GM12878 (cell line): ENCODE measurements at regions not wholly inside any gene's neighbourhood (a gene's known extent, or its start where the extent isn't known, plus 50 kb on each side); places are given as distances from the start of the nearest gene placed in this dataset.
A peak's percentile ranks its signal among the peaks of the same experiment; 100 is the strongest.

Experiments used
- ATAC-seq: fragments of 200-7000 bp; cut with Tn5 transposase; 3 replicates; pipeline ENCODE4 v1.9.1; 2020; ENCODE audit warnings: mild to moderate bottlenecking, moderate library complexity
- BruUV-seq: library from RNA; stranded (reverse); fragments of 400-500 nt; replicated peaks from 2 replicates; lab custom pipeline; 2021; lab: Mats Ljungman, UMichigan
- CTCF ChIA-PET: fragments of 300-600 bp; sonication (Branson Sonifier 250); formaldehyde crosslinking; extraction: SDS; loops from one replicate; lab custom pipeline; 2021; ENCODE audit warnings: inconsistent platforms; lab: Yijun Ruan, JAX
- POLR2A ChIA-PET: fragments of 350-600 bp; formaldehyde crosslinking; extraction: SDS; loops from one replicate; lab custom pipeline; 2021; ENCODE audit warnings: inconsistent platforms; lab: Charles Lee
- RAD21 ChIA-PET: fragments of 300-600 bp; sonication (Branson Sonifier 250); formaldehyde crosslinking; loops from one replicate; lab custom pipeline; 2023; ENCODE audit warnings: antibody characterized with exemption; ENCODE audit not compliant: unreplicated experiment; lab: Charles Lee
- SMC1A ChIA-PET: fragments of 300-600 bp; sonication (Branson Sonifier 250); formaldehyde crosslinking; loops from one replicate; lab custom pipeline; 2023; ENCODE audit not compliant: unreplicated experiment, uncharacterized antibody; lab: Charles Lee
- DNase-seq: peaks from one replicate; pipeline ENCODE4 v3.0.0-alpha.2; 2011; ENCODE audit warnings: low read depth, low spot score
- FAIRE-seq: peaks from 3 replicates; lab custom pipeline; 2011; peaks lifted over from hg19 to GRCh38; lab: Jason Lieb, UNC
- H2AFZ ChIP-seq: 2 replicates; pipeline ENCODE4 v1.6.0; 2011; ENCODE audit warnings: low read depth, low read length, control low read depth; ENCODE audit not compliant: control insufficient read depth
- H3K27ac ChIP-seq: 2 replicates; pipeline ENCODE4 v1.5.1; 2011; ENCODE audit warnings: control low read depth; ENCODE audit not compliant: control insufficient read depth, insufficient read depth
- H3K27me3 ChIP-seq, 2 experiments: replicated peaks in 1 of 2; 2 replicates each; pipeline versions ENCODE4 v1.6.0 to v1.6.1; 2011; ENCODE audit warnings: low read length in 1 of 2; ENCODE audit not compliant: control insufficient read depth in 2 of 2, insufficient read depth in 2 of 2
- H3K36me3 ChIP-seq, 2 experiments: 2 replicates each; pipeline ENCODE4 v1.5.1; 2011; ENCODE audit warnings: low read length in 1 of 2; ENCODE audit not compliant: control insufficient read depth in 2 of 2, insufficient read depth in 2 of 2
- H3K4me1 ChIP-seq: 2 replicates; pipeline ENCODE4 v1.6.1; 2011; ENCODE audit warnings: mild to moderate bottlenecking, low read length, moderate library complexity, mixed read lengths; ENCODE audit not compliant: control insufficient read depth, insufficient read depth
- H3K4me2 ChIP-seq: 2 replicates; pipeline ENCODE4 v1.6.0; 2011; ENCODE audit warnings: control low read depth; ENCODE audit not compliant: control insufficient read depth, insufficient read depth
- H3K4me3 ChIP-seq: fragments of 200-600 bp; sonication (generic); 2 replicates; pipeline ENCODE4 v1.5.1; 2016
- H3K79me2 ChIP-seq: 2 replicates; pipeline ENCODE4 v1.6.0; 2011; ENCODE audit warnings: low read length; ENCODE audit not compliant: control insufficient read depth, insufficient read depth
- H3K9ac ChIP-seq: 2 replicates; pipeline ENCODE4 v1.8.0; 2011; ENCODE audit warnings: low read length, control low read depth, mixed read lengths; ENCODE audit not compliant: control insufficient read depth, insufficient read depth
- H3K9me3 ChIP-seq: replicated peaks from 3 replicates; pipeline ENCODE4 v1.5.1; 2011; ENCODE audit warnings: mild to moderate bottlenecking, low read length; ENCODE audit not compliant: control insufficient read depth, insufficient read depth
- H4K20me1 ChIP-seq: 2 replicates; pipeline ENCODE4 v1.6.0; 2011; ENCODE audit not compliant: control insufficient read depth, insufficient read depth
- FOS ChIP-seq: IDR thresholded peaks from 3 replicates; pipeline ENCODE4 v1.6.1; 2011; ENCODE audit warnings: borderline replicate concordance; ENCODE audit not compliant: insufficient read length; ENCODE audit errors: extremely low read depth
- GABPA ChIP-seq: IDR thresholded peaks from 2 replicates; pipeline ENCODE4 v1.6.1; 2014; ENCODE audit warnings: antibody characterized with exemption, low read depth, mild to moderate bottlenecking, inconsistent platforms
- KLF5 ChIP-seq: fragments of 450-650 bp; IDR thresholded peaks from 2 replicates; pipeline ENCODE4 v1.6.1; 2014; ENCODE audit warnings: mild to moderate bottlenecking; ENCODE audit not compliant: partially characterized antibody
- SREBF1 ChIP-seq: IDR thresholded peaks from 2 replicates; pipeline ENCODE4 v1.6.1; 2012; ENCODE audit warnings: mild to moderate bottlenecking, low read length
- STAT3 ChIP-seq: IDR thresholded peaks from 2 replicates; pipeline ENCODE4 v1.6.1; 2011; ENCODE audit warnings: low read depth, low read length, improper control_type of control experiment
- ZNF217 ChIP-seq: fragments of 450-650 bp; IDR thresholded peaks from 2 replicates; pipeline ENCODE4 v1.6.1; 2017; ENCODE audit warnings: antibody characterized with exemption, mild to moderate bottlenecking
- WGBS: methylation state at CpG from one replicate; pipeline ENCODE4 v1.1.6; 2016; ENCODE audit warnings: low lambda C conversion rate; ENCODE audit not compliant: insufficient replicate concordance, insufficient coverage; ENCODE audit errors: missing lambda C conversion rate; 5-methylcytosine and 5-hydroxymethylcytosine counted together
- in situ Hi-C: fragments of 300-500 bp; cut with MboI; formaldehyde crosslinking; loops from 9 replicates; pipeline ENCODE4 v1.14.3; 2018; ENCODE audit warnings: mixed read lengths
- intact Hi-C: fragments of 100-400 bp; cut with micrococcal nuclease; formaldehyde crosslinking; loops from one replicate; pipeline ENCODE4 v1.14.2; 2022; ENCODE audit not compliant: unreplicated experiment
- TF ChIP-seq, protein P1 (sequence below): IDR thresholded peaks from 2 replicates; pipeline ENCODE4 v1.6.1; 2012; ENCODE audit warnings: low read depth, low read length, improper control_type of control experiment
- TF ChIP-seq, protein P2 (sequence below): fragments of 450-650 bp; conservative IDR thresholded peaks from 2 replicates; pipeline ENCODE4 v1.6.1; 2017; ENCODE audit warnings: mild to moderate bottlenecking, moderate library complexity

DNA sequence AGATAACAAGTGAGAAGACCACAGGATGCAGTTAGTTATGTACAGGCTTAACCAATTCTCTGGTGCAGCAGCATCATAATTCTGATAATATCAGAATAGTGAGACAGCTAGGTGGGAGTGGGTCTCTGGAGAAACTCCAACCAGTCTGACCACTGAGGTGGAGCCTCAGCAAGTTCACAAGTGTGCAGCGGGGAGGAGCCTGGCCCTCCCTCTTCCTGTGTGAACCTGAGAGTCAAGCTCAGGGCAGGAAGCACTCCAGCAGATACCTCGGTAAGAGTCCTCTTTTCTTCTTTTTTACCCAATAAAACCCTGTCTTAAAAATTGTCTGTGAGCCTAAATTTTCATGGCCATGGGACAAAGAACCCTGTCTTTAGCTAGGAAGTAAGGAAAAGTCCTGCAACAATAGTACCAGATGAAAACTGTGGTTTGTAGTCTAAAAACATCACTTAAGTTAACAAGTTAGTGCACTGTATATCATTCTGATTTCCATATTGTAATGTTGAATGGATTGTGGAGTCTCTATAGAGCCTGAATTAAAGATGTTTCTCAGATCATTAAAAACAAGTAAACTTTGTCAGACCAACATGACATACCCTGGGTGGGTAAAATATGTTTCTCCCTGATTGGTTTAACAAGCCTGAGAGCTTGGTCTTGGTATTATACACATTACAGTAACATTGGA is 370.8 kb downstream of the TMEM182 start:
- Histone ChIP-seq H3K27me3 (no peaks in the 10 kb centered on the region), H3K9ac (no peak overlapping the region), H3K9me3 (peaks cover 6% of the 10 kb centered on the region; the same call in 2 of the 3 replicates), H2AFZ (no peak overlapping the region; the same call in 1 of the 2 replicates), H3K36me3 (no peaks in the 10 kb centered on the region), H4K20me1 (no peaks in the 10 kb centered on the region), H3K79me2 (no peaks in the 10 kb centered on the region), H3K27ac (no peak overlapping the region), H3K4me3 (peak overlapping the region; percentile 28; the same call in 1 of the 2 replicates), H3K4me2 (no peak overlapping the region), H3K4me1 (peaks cover under 1% of the 10 kb centered on the region)
- TSS peak; percentile 87 for BruUV-seq
- TF ChIP-seq STAT3 (no peak), SREBF1 (no peak), GABPA (0 out of 2 replicates have a peak, but pooled peaks have one; percentile 25), FOS (no peak), ZNF217 (no peak), KLF5 (no peak)
- TF ChIP-seq, protein P1, sequence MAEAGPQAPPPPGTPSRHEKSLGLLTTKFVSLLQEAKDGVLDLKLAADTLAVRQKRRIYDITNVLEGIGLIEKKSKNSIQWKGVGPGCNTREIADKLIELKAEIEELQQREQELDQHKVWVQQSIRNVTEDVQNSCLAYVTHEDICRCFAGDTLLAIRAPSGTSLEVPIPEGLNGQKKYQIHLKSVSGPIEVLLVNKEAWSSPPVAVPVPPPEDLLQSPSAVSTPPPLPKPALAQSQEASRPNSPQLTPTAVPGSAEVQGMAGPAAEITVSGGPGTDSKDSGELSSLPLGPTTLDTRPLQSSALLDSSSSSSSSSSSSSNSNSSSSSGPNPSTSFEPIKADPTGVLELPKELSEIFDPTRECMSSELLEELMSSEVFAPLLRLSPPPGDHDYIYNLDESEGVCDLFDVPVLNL, result no peak
- TF ChIP-seq, protein P2, sequence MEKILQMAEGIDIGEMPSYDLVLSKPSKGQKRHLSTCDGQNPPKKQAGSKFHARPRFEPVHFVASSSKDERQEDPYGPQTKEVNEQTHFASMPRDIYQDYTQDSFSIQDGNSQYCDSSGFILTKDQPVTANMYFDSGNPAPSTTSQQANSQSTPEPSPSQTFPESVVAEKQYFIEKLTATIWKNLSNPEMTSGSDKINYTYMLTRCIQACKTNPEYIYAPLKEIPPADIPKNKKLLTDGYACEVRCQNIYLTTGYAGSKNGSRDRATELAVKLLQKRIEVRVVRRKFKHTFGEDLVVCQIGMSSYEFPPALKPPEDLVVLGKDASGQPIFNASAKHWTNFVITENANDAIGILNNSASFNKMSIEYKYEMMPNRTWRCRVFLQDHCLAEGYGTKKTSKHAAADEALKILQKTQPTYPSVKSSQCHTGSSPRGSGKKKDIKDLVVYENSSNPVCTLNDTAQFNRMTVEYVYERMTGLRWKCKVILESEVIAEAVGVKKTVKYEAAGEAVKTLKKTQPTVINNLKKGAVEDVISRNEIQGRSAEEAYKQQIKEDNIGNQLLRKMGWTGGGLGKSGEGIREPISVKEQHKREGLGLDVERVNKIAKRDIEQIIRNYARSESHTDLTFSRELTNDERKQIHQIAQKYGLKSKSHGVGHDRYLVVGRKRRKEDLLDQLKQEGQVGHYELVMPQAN, result no peak
- ChIA-PET POLR2A (no interaction called here), CTCF (interaction anchor here (1.3 to 1.7 kb wide), 2 partner anchors 25 to 28 kb away, joined by 3 to 6 read pairs; no protein-coding TSS in a partner anchor), SMC1A (no interaction called here), RAD21 (interaction anchor here (0.8 kb wide), 1 partner anchor 29 kb away, joined by 3 read pairs; no protein-coding TSS in a partner anchor)
- in situ Hi-C loops, result no loop called here
- WGBS, result 18% methylated on average over 2 of the region's 2 CpGs
- ATAC-seq (peak; percentile 91), DNase-seq (no peak), FAIRE-seq (no peak)
- intact Hi-C loops, result no loop called here
